ENCODE measurements at regions not wholly inside any gene's neighbourhood (a gene's known extent, or its start where the extent isn't known, plus 50 kb on each side); places are given as distances from the start of the nearest gene placed in this dataset.

- no peak for TF ChIP-seq POLR2A (IDR thresholded peaks at IDR 0.05)
- no peak for TF ChIP-seq CTCF (IDR thresholded peaks at IDR 0.05)
- TF ChIP-seq EP300 (IDR thresholded peaks at IDR 0.05): no peak
- TF ChIP-seq POLR2AphosphoS5 (IDR thresholded peaks at IDR 0.05): no peak
Observed at GRCh38 chr5:15103130-15103529, 231.6 kb upstream of the ANKH start.
